ENCODE measurements at regions not wholly inside any gene's neighbourhood (a gene's known extent, or its start where the extent isn't known, plus 50 kb on each side); places are given as distances from the start of the nearest gene placed in this dataset.
"Not testable (repeated sequence)": the region's sequence is repeated elsewhere in the genome, so short reads cannot be mapped to it uniquely, and the experiment has no call there.

DNA sequence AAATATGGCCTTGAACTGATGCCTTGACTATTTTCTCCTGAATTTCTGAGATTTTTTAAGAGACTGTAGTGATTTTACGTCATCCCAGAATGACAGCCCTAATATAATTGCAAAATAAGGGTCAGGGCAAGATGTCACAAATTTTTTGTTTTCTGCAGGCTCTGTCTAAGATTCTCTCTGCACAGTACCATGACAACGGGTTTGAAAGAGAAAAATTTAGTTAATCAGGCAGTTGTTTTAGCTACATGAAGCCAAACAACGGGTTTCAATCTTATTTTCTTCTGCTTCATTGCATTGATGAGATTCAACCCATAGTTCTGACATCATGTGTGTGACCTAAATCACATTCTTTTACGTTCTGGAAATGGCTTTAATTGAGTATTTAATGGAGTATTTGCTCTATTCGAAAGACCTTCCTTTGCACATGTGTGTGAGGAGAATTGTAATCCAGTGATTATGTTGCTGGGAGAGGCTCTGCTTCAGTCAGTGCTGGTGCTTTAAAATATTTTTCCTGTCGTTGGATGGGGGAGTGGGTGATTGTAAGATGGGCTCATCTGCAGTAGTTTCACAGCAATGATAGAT, 118.0 kb upstream of the RHOBTB1 start:
- H3K9ac ChIP-seq (ENCODE audit: low read length) = no peak overlapping the region
- H3K4me3 ChIP-seq (ENCODE audit: low read depth in 1 of 2, low read length in 2 of 2) = no peak overlapping the region
- no peaks in the 10 kb centered on the region for H3K9me3 ChIP-seq (ENCODE audit: low read length)
- no peaks in the 10 kb centered on the region for H3K36me3 ChIP-seq (ENCODE audit: insufficient read depth, low read length)
- no peaks in the 10 kb centered on the region for H3K27me3 ChIP-seq (ENCODE audit: control insufficient read depth in 1 of 2, insufficient read depth in 2 of 2, low read length in 2 of 2)
- H3K27ac ChIP-seq (ENCODE audit: low read depth, low read length) = no peak overlapping the region
- no peaks in the 10 kb centered on the region for H3K4me1 ChIP-seq (ENCODE audit: insufficient read depth, low read length)

- H3K36me3 ChIP-seq (ENCODE audit: insufficient read depth, low read length) = no peaks in the 10 kb centered on the region
- H3K9ac ChIP-seq (ENCODE audit: low read length) = no peak overlapping the region
- H3K4me1 ChIP-seq (ENCODE audit: insufficient read depth, low read length) = no peaks in the 10 kb centered on the region
- H3K27me3 ChIP-seq (ENCODE audit: control insufficient read depth in 1 of 2, insufficient read depth in 2 of 2, low read length in 2 of 2) = no peaks in the 10 kb centered on the region
- H3K4me3 ChIP-seq (ENCODE audit: low read depth in 1 of 2, low read length in 2 of 2) = no peak overlapping the region
- no peak overlapping the region for H3K27ac ChIP-seq (ENCODE audit: low read depth, low read length)
- H3K9me3 ChIP-seq (ENCODE audit: low read length) = no peaks in the 10 kb centered on the region
Measured at GRCh38 chr10:61059636-61060035, 115.7 kb upstream of the RHOBTB1 start.

- no peak overlapping the region for H3K9ac ChIP-seq (ENCODE audit: low read length)
- H3K27me3 ChIP-seq (ENCODE audit: control insufficient read depth in 1 of 2, insufficient read depth in 2 of 2, low read length in 2 of 2) = no peaks in the 10 kb centered on the region
- H3K4me3 ChIP-seq (ENCODE audit: low read depth in 1 of 2, low read length in 2 of 2) = no peak overlapping the region
- H3K9me3 ChIP-seq (ENCODE audit: low read length) = no peaks in the 10 kb centered on the region
- no peaks in the 10 kb centered on the region for H3K36me3 ChIP-seq (ENCODE audit: insufficient read depth, low read length)
- no peak overlapping the region for H3K27ac ChIP-seq (ENCODE audit: low read depth, low read length)
- H3K4me1 ChIP-seq (ENCODE audit: insufficient read depth, low read length) = no peaks in the 10 kb centered on the region
Measured at GRCh38 chr10:61052469-61053205, 108.7 kb upstream of the RHOBTB1 start.

DNA sequence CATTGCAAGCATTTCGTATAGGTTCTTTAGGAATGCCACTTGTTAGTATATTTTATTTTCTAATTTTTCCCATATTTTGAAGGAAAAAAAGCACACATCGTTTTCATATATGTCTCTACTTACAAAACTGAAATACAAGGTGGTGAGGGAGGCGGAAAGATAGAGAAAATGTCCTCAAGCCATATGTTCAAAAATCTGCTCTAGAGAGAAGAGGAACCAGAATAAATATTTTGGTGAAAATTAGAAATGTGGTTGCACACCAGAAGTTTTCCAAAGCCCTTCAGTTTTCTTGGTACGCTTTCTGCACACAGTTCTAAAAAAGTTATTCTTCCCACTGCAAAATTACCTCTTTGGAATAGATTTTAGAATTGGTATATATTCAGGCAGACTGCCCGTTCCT, 107.4 kb upstream of the RHOBTB1 start:
- Histone ChIP-seq H3K4me1 (ENCODE audit: insufficient read depth, low read length) (no peaks in the 10 kb centered on the region), H3K36me3 (ENCODE audit: insufficient read depth, low read length) (no peaks in the 10 kb centered on the region), H3K27me3 (ENCODE audit: control insufficient read depth in 1 of 2, insufficient read depth in 2 of 2, low read length in 2 of 2) (no peaks in the 10 kb centered on the region), H3K4me3 (ENCODE audit: low read depth in 1 of 2, low read length in 2 of 2) (no peak overlapping the region), H3K27ac (ENCODE audit: low read depth, low read length) (no peak overlapping the region), H3K9me3 (ENCODE audit: low read length) (no peaks in the 10 kb centered on the region), H3K9ac (ENCODE audit: low read length) (no peak overlapping the region)

GRCh38 chr10:61050120-61050745, 106.2 kb upstream of the RHOBTB1 start:
- H3K36me3 ChIP-seq (ENCODE audit: insufficient read depth, low read length) = no peaks in the 10 kb centered on the region
- H3K9me3 ChIP-seq (ENCODE audit: low read length) = no peaks in the 10 kb centered on the region
- H3K27ac ChIP-seq (ENCODE audit: low read depth, low read length) = no peak overlapping the region
- H3K4me3 ChIP-seq (ENCODE audit: low read depth in 1 of 2, low read length in 2 of 2) = no peak overlapping the region
- H3K9ac ChIP-seq (ENCODE audit: low read length) = no peak overlapping the region
- H3K4me1 ChIP-seq (ENCODE audit: insufficient read depth, low read length) = no peaks in the 10 kb centered on the region
- no peaks in the 10 kb centered on the region for H3K27me3 ChIP-seq (ENCODE audit: control insufficient read depth in 1 of 2, insufficient read depth in 2 of 2, low read length in 2 of 2)

DNA sequence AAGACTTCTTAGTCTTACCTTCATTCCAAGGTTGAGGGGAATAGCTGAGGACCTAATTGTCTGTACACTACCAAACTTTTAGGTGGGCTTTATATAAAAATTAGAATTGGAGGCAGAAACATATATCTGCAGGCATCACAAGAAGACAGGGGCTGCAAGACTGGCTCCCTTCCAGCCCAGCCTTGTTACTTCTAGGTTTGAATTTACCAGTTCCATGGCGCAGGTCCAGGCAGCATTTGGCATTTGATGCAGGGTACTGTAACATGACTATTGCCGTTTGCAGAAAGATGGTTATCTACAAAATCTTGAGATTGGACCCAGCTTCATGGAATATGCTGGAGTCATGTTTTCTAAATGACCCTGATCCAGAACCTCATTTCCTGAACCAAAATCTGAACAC, 105.4 kb upstream of the RHOBTB1 start:
- Histone ChIP-seq H3K9me3 (ENCODE audit: low read length) (no peaks in the 10 kb centered on the region), H3K4me3 (ENCODE audit: low read depth in 1 of 2, low read length in 2 of 2) (no peak overlapping the region), H3K9ac (ENCODE audit: low read length) (no peak overlapping the region), H3K36me3 (ENCODE audit: insufficient read depth, low read length) (no peaks in the 10 kb centered on the region), H3K27ac (ENCODE audit: low read depth, low read length) (no peak overlapping the region), H3K4me1 (ENCODE audit: insufficient read depth, low read length) (no peaks in the 10 kb centered on the region), H3K27me3 (ENCODE audit: control insufficient read depth in 1 of 2, insufficient read depth in 2 of 2, low read length in 2 of 2) (no peaks in the 10 kb centered on the region)

DNA sequence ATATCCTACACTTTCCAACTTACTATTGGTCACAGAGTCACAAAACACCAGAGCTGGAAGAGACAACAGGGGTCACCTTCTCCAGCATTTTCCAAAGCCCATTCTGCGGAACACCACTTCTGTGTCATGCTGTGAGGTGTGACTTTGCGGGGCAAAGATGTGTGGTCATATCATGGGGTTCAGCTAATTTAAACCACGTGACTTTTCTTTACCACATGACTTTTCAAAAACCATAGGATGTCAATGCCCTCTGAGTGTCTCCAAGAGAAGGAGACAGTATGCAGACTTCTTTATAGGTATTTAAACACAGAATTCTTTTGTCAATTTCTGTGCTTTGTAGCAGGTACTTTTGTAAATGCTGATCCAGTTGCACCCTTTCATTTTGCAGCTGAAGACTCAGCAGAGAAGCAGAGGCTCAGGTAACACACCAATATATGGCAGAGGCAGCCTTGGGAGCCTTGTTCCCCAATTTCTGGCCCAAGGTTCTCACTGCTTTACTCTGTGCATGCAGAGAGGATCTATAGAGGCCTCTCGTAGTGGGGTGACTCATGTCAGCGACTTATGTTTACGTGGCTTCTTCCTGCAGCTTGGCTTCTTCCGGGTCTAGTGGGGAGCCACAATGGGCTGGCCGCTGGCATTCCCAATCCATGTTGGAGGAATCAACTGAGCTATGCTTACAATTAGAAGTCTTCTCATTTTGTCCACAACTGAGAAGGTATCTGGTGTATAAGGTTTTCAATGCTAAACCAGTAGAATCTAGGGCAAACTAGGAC, 104.0 kb upstream of the RHOBTB1 start:
- H3K9me3 ChIP-seq (ENCODE audit: low read length) = no peaks in the 10 kb centered on the region
- H3K4me3 ChIP-seq (ENCODE audit: low read depth in 1 of 2, low read length in 2 of 2) = no peak overlapping the region
- no peaks in the 10 kb centered on the region for H3K27me3 ChIP-seq (ENCODE audit: control insufficient read depth in 1 of 2, insufficient read depth in 2 of 2, low read length in 2 of 2)
- H3K9ac ChIP-seq (ENCODE audit: low read length) = no peak overlapping the region
- no peaks in the 10 kb centered on the region for H3K4me1 ChIP-seq (ENCODE audit: insufficient read depth, low read length)
- H3K27ac ChIP-seq (ENCODE audit: low read depth, low read length) = no peak overlapping the region
- no peaks in the 10 kb centered on the region for H3K36me3 ChIP-seq (ENCODE audit: insufficient read depth, low read length)

DNA sequence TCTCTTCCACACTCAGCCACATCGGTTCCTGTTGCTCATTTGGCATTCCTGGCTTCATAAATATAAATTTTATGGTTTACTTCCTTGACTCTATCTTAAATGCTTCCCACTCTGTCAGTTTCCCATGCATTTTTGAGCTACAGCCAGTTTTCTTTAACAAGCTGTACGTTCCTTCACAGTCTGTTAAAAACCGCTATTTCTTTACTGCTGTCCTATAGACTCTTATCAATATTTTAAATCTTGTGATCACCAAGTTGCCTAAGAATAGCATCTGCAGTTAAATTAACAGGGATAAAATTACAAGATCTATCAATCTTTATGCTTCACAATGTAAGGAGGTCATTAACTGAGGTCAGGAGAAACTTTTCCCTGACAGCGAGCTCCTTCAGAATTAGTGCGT, 103.1 kb upstream of the RHOBTB1 start:
- no peak overlapping the region for H3K27ac ChIP-seq (ENCODE audit: low read depth, low read length)
- no peaks in the 10 kb centered on the region for H3K27me3 ChIP-seq (ENCODE audit: control insufficient read depth in 1 of 2, insufficient read depth in 2 of 2, low read length in 2 of 2)
- no peak overlapping the region for H3K9ac ChIP-seq (ENCODE audit: low read length)
- no peaks in the 10 kb centered on the region for H3K4me1 ChIP-seq (ENCODE audit: insufficient read depth, low read length)
- H3K36me3 ChIP-seq (ENCODE audit: insufficient read depth, low read length) = no peaks in the 10 kb centered on the region
- no peak overlapping the region for H3K4me3 ChIP-seq (ENCODE audit: low read depth in 1 of 2, low read length in 2 of 2)
- no peaks in the 10 kb centered on the region for H3K9me3 ChIP-seq (ENCODE audit: low read length)

DNA sequence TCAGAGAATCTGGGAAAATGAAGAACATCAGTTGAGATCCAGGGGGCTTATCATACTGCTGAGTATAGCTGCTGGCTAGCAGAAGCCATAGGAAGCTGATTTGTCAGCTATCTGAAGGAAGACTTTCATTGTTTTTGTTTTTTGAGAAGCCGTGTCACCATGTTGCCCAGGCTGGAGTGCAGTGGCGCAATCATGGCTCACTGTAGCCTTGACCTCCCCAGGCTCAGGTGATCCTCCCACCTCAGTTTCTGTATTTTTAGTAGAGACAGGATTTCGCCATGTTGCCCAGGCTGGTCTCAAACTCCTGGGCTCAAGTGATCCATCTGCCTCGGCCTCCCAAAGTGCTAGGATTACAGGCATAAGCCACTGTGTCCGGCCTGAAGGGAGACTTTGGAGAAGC, 101.5 kb upstream of the RHOBTB1 start:
- not testable (repeated sequence) for H3K27me3 ChIP-seq (ENCODE audit: control insufficient read depth in 1 of 2, insufficient read depth in 2 of 2, low read length in 2 of 2); H3K9me3 ChIP-seq (ENCODE audit: low read length); H3K4me3 ChIP-seq (ENCODE audit: low read depth in 1 of 2, low read length in 2 of 2); H3K27ac ChIP-seq (ENCODE audit: low read depth, low read length); H3K9ac ChIP-seq (ENCODE audit: low read length); H3K4me1 ChIP-seq (ENCODE audit: insufficient read depth, low read length); H3K36me3 ChIP-seq (ENCODE audit: insufficient read depth, low read length)

- Histone ChIP-seq H3K4me1 (ENCODE audit: insufficient read depth, low read length) (no peaks in the 10 kb centered on the region), H3K9me3 (ENCODE audit: low read length) (no peaks in the 10 kb centered on the region), H3K4me3 (ENCODE audit: low read depth in 1 of 2, low read length in 2 of 2) (no peak overlapping the region), H3K27me3 (ENCODE audit: control insufficient read depth in 1 of 2, insufficient read depth in 2 of 2, low read length in 2 of 2) (no peaks in the 10 kb centered on the region), H3K27ac (ENCODE audit: low read depth, low read length) (no peak overlapping the region), H3K9ac (ENCODE audit: low read length) (no peak overlapping the region), H3K36me3 (ENCODE audit: insufficient read depth, low read length) (no peaks in the 10 kb centered on the region)
Measured at GRCh38 chr10:61042533-61042932, 98.5 kb upstream of the RHOBTB1 start.

DNA sequence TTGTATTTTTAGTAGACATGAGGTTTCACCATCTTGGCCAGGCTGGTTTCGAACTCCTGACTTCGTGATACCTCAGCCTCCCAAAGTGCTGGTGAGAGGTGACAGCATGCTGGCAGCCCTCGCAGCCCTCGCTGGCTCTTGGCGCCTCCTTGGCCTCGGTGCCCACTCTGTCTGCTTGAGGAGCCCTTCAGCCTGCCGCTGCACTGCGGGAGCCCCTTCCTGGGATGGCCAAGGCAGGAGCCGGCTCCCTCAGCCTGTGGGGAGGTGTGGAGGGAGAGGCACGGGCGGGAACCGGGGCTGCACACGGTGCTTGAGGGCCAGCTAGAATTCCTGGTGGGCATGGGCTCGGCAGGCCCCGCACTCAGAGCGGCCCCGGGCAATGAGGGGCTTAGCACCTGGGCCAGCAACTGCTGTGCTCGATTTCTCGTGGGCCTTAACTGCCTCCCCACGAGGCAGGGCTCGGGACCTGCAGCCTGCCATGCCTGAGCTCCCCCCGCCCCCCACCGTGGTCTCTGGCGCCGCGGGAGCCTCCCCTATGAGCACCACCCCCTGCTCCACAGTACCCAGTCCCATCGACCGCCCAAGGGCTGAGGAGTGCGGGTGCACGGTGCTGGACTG, 96.5 kb upstream of the RHOBTB1 start:
- Histone ChIP-seq H3K36me3 (ENCODE audit: insufficient read depth, low read length) (no peaks in the 10 kb centered on the region), H3K9me3 (ENCODE audit: low read length) (no peaks in the 10 kb centered on the region), H3K27me3 (ENCODE audit: control insufficient read depth in 1 of 2, insufficient read depth in 2 of 2, low read length in 2 of 2) (no peaks in the 10 kb centered on the region), H3K27ac (ENCODE audit: low read depth, low read length) (no peak overlapping the region), H3K4me1 (ENCODE audit: insufficient read depth, low read length) (no peaks in the 10 kb centered on the region), H3K4me3 (ENCODE audit: low read depth in 1 of 2, low read length in 2 of 2) (no peak overlapping the region), H3K9ac (ENCODE audit: low read length) (no peak overlapping the region)
